Testis (tissue), 2 donors: ENCODE measurements at regions not wholly inside any gene's neighbourhood (a gene's known extent, or its start where the extent isn't known, plus 50 kb on each side); places are given as distances from the start of the nearest gene placed in this dataset.

Experiments
- DNase-seq: peaks from one replicate; pipeline ENCODE4 v3.0.0-alpha.2; 2019
- H3K27ac ChIP-seq, 2 donors: fragments of 200-600 bp; sonication (generic); one replicate each; pipeline ENCODE4 v1.5.1; 2019
- H3K27me3 ChIP-seq: fragments of 200-600 bp; sonication (generic); one replicate; pipeline ENCODE4 v1.5.1; 2019
- H3K36me3 ChIP-seq: fragments of 200-600 bp; sonication (generic); one replicate; pipeline ENCODE4 v1.5.1; 2017; ENCODE audit warnings: low read depth; ENCODE audit errors: missing control alignments
- H3K4me1 ChIP-seq: fragments of 200-600 bp; sonication (generic); one replicate; pipeline ENCODE4 v1.5.1; 2019
- H3K4me3 ChIP-seq, 2 donors: fragments of 200-600 bp; sonication (generic); one replicate each; pipeline ENCODE4 v1.5.1; 2017 to 2019
- H3K9me3 ChIP-seq: fragments of 200-600 bp; sonication (generic); one replicate; pipeline ENCODE4 v1.5.1; 2017
- CTCF ChIP-seq, 3 experiments: fragments of 450-650 bp in 2 of 3; fragments of 200-600 bp in 1 of 3; sonication (generic) in 1 of 3; IDR thresholded peaks; one replicate each; pipeline ENCODE4 v1.5.1; 2016 to 2019; ENCODE audit warnings: antibody characterized with exemption in 3 of 3, mild to moderate bottlenecking in 2 of 3, moderate library complexity in 1 of 3
- POLR2A ChIP-seq: fragments of 450-650 bp; IDR thresholded peaks from one replicate; pipeline ENCODE4 v1.6.1; 2017; ENCODE audit warnings: antibody characterized with exemption, mild to moderate bottlenecking, moderate library complexity
- WGBS, 2 donors: methylation state at CpG; one replicate each; pipeline ENCODE4 v1.1.5; 2018; 5-methylcytosine and 5-hydroxymethylcytosine counted together
- intact Hi-C: fragments of 100-400 bp; cut with DNase I; formaldehyde crosslinking; loops from one replicate; pipeline ENCODE4 v1.15.1; 2023; ENCODE audit warnings: low total_unique reads

- Histone ChIP-seq H3K4me3 (no peak overlapping the region), H3K4me1 (no peaks in the 10 kb centered on the region), H3K27ac (no peak overlapping the region), H3K27me3 (no peaks in the 10 kb centered on the region), H3K36me3 (no peaks in the 10 kb centered on the region), H3K9me3 (no peaks in the 10 kb centered on the region)
- TF ChIP-seq POLR2A (no peak), CTCF (IDR thresholded peaks at IDR 0.05) (no peak)
- no peak for DNase-seq
- WGBS, 2 donors, result 83 to 89% methylated on average over 3 of the region's 3 CpGs
- intact Hi-C loops, result no loop called here
Observed at GRCh38 chr4:134421734-134422133, 220.1 kb upstream of the PABPC4L start.

- WGBS, 2 donors, result 48 to 50% methylated on average over 2 of the region's 2 CpGs
- no peak overlapping the region for H3K27ac ChIP-seq
- TF ChIP-seq CTCF (IDR thresholded peaks at IDR 0.05) (no peak), POLR2A (no peak)
Observed at GRCh38 chr4:134408897-134409296, 207.3 kb upstream of the PABPC4L start.

GRCh38 chr4:134401798-134402197, 200.2 kb upstream of the PABPC4L start:
- Histone ChIP-seq H3K27ac (no peak overlapping the region), H3K4me3 (no peak overlapping the region), H3K36me3 (no peaks in the 10 kb centered on the region), H3K27me3 (no peaks in the 10 kb centered on the region), H3K4me1 (no peaks in the 10 kb centered on the region), H3K9me3 (no peaks in the 10 kb centered on the region)
- WGBS, 2 donors, result 81 to 91% methylated on average over 2 of the region's 2 CpGs
- no peak for TF ChIP-seq CTCF (IDR thresholded peaks at IDR 0.05)
- TF ChIP-seq POLR2A, result no peak
- intact Hi-C loops, result no loop called here
- no peak for DNase-seq

More at GRCh38 chr4:134408897-134409296, 207.3 kb upstream of the PABPC4L start:
- Histone ChIP-seq H3K4me1 (no peaks in the 10 kb centered on the region), H3K9me3 (no peaks in the 10 kb centered on the region), H3K4me3 (no peak overlapping the region), H3K27me3 (no peaks in the 10 kb centered on the region), H3K36me3 (no peaks in the 10 kb centered on the region)
- DNase-seq, result no peak
- intact Hi-C loops, result no loop called here

GRCh38 chr4:134393592-134393991, 192.0 kb upstream of the PABPC4L start:
- TF ChIP-seq POLR2A, result no peak
- no peaks in the 10 kb centered on the region for H3K4me1 ChIP-seq
- WGBS, 2 donors, result 92 to 97% methylated on average over 2 of the region's 2 CpGs
- H3K36me3 ChIP-seq, result no peaks in the 10 kb centered on the region
- no peaks in the 10 kb centered on the region for H3K9me3 ChIP-seq
- no peak overlapping the region for H3K4me3 ChIP-seq
- H3K27me3 ChIP-seq, result no peaks in the 10 kb centered on the region
- no peak for DNase-seq
- no peak overlapping the region for H3K27ac ChIP-seq
- intact Hi-C loops, result no loop called here

GRCh38 chr4:134390319-134390718, 188.7 kb upstream of the PABPC4L start:
- no peaks in the 10 kb centered on the region for H3K27me3 ChIP-seq
- DNase-seq, result no peak
- 76 to 80% methylated on average over 2 of the region's 2 CpGs for WGBS, 2 donors
- H3K4me1 ChIP-seq, result no peaks in the 10 kb centered on the region
- TF ChIP-seq CTCF (IDR thresholded peaks at IDR 0.05), result no peak
- no peak for TF ChIP-seq POLR2A
- intact Hi-C loops, result no loop called here
- no peak overlapping the region for H3K27ac ChIP-seq
- H3K36me3 ChIP-seq, result no peaks in the 10 kb centered on the region
- no peak overlapping the region for H3K4me3 ChIP-seq
- H3K9me3 ChIP-seq, result no peaks in the 10 kb centered on the region
